Heart left ventricle (tissue), 16 donors: ENCODE measurements at regions not wholly inside any gene's neighbourhood (a gene's known extent, or its start where the extent isn't known, plus 50 kb on each side); places are given as distances from the start of the nearest gene placed in this dataset.

Source experiments
- ATAC-seq, 4 donors: fragments of 200-7000 bp; cut with Tn5 transposase; one replicate each; pipeline ENCODE4 v1.9.1; 2020 to 2022; ENCODE audit warnings: moderate library complexity in 4 of 4, mild to moderate bottlenecking in 3 of 4, moderate number of reproducible peaks in 1 of 4
- DNase-seq, 5 donors: peaks; one replicate each; pipeline ENCODE4 v3.0.0-alpha.2; 2020
- H3K27ac ChIP-seq, 12 donors: fragments of 200-600 bp; sonication (generic) in 4 of 12; one replicate each; pipeline versions ENCODE4 v1.5.0 to v1.8.0; 2016 to 2022; ENCODE audit warnings: mild to moderate bottlenecking in 2 of 12
- H3K27me3 ChIP-seq, 9 donors: fragments of 200-600 bp; sonication (generic) in 2 of 9; one replicate each; pipeline versions ENCODE4 v1.5.1 to v1.8.0; 2016 to 2022; ENCODE audit warnings: mild to moderate bottlenecking in 3 of 9
- H3K36me3 ChIP-seq, 9 donors: fragments of 200-600 bp; sonication (generic) in 2 of 9; one replicate each; pipeline versions ENCODE4 v1.5.0 to v1.8.0; 2018 to 2022; ENCODE audit warnings: mild to moderate bottlenecking in 2 of 9
- H3K4me1 ChIP-seq, 12 donors: fragments of 200-600 bp; sonication (generic) in 4 of 12; one replicate each; pipeline versions ENCODE4 v1.5.0 to v1.8.0; 2016 to 2022; ENCODE audit warnings: mild to moderate bottlenecking in 3 of 12
- H3K4me3 ChIP-seq, 12 donors: fragments of 200-600 bp; sonication (generic) in 4 of 12; one replicate each; pipeline versions ENCODE4 v1.5.0 to v1.8.0; 2017 to 2022; ENCODE audit warnings: mild to moderate bottlenecking in 9 of 12, moderate library complexity in 4 of 12
- H3K9me3 ChIP-seq, 12 donors: fragments of 200-600 bp; sonication (generic) in 4 of 12; one replicate each; pipeline versions ENCODE4 v1.5.0 to v1.8.0; 2016 to 2022; ENCODE audit warnings: mild to moderate bottlenecking in 1 of 12
- POLR2A ChIP-seq, 2 donors: fragments of 450-650 bp; IDR thresholded peaks; one replicate each; pipeline ENCODE4 v1.6.1; 2017; ENCODE audit warnings: antibody characterized with exemption in 2 of 2, mild to moderate bottlenecking in 2 of 2, moderate library complexity in 2 of 2
- WGBS, 4 donors: extraction: QIAGEN DNeasy Blood & Tissue Kit in 2 of 4; methylation state at CpG; one replicate each; pipeline versions ENCODE4 v1.1.5 to v1.1.7; 2013 to 2018; 5-methylcytosine and 5-hydroxymethylcytosine counted together
- intact Hi-C, 10 donors: fragments of 100-400 bp; cut with DNase I; formaldehyde crosslinking; loops; one replicate each; pipeline versions ENCODE4 v1.11.1 to v1.14.2; 2022
- TF ChIP-seq, protein P1 (sequence below), 12 donors: fragments of 200-600 bp; sonication (generic) in 4 of 12; IDR thresholded peaks; one replicate each; pipeline versions ENCODE4 v1.5.0 to v1.8.0; 2018 to 2022; ENCODE audit warnings: antibody characterized with exemption in 12 of 12, mild to moderate bottlenecking in 5 of 12
- donor health status: ischemic (EF 13 %, LVEDD 7.1; RV severe dilation, severe dysfunction).
- donor health status: healthy with polysubstance abuse.
- donor health status: DM: no; HTN: yes; CAD: no.
- donor health status: DM: no; HTN: no; CAD: no.
- donor health status: ischemic (EF 25% LVEDD 6.9; RV normal size, moderate dysfunction).
- donor health status: ischemic (EF 25% LVEDD 5.7; RV mildly dilated, moderate dysfunction).
- donor health status: healthy.
- donor health status: DM: yes; HTN: yes; CAD: no.
- donor health status: ischemic (EF 35%, LVEDD 5.7; RV mildly dilated, moderate dysfunction).
- donor health status: nonischemic (EF 11% LVEDD 7.7; RV severe dilation, severe dysfunction).
- donor health status: DM: yes; HTN: yes; CAD: no.
- donor health status: PGD.
- donor health status: ischemic (EF 29% LVEDD 5.4; RV normal size, mild dysfunction).
- donor health status: nonischemic (EF 23%, LVEDD 6.1; RV moderate dilation, normal function).

DNA sequence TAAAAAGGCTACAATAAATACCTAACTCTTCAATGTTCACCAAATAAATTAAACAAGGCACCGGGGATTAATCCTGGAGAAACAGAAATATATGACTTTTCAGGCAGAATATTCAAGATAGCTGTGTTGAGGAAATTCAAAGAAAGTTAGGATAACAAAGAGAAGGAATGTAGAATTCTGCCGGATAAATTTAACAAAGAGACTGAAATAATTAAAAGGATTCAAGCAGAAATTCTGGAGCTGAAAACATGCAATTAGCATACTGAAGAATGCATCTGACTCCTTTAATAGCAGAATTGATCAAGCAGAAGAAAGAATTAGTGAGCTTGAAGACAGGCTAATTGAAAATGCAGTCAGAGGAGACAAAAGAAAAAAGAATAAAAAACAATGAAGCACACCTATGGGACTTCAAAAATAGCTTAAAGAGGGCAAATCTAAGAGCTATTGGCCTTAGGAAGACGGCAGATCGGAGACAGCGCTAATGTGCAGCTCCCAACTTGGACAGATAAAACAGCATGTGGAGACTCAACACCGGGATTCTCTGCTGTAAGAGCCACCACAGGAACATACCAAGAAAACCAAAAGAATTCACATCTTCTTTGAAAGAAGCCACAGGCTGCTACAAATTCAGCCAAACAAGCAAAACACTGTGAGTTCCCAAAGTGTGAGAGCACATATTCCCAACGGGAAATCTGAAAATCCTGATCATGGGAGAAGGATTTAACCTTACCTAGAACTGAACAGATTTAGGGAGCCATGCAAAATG is 1290.9 kb downstream of the PCDH18 start:
- TF ChIP-seq, protein P1, sequence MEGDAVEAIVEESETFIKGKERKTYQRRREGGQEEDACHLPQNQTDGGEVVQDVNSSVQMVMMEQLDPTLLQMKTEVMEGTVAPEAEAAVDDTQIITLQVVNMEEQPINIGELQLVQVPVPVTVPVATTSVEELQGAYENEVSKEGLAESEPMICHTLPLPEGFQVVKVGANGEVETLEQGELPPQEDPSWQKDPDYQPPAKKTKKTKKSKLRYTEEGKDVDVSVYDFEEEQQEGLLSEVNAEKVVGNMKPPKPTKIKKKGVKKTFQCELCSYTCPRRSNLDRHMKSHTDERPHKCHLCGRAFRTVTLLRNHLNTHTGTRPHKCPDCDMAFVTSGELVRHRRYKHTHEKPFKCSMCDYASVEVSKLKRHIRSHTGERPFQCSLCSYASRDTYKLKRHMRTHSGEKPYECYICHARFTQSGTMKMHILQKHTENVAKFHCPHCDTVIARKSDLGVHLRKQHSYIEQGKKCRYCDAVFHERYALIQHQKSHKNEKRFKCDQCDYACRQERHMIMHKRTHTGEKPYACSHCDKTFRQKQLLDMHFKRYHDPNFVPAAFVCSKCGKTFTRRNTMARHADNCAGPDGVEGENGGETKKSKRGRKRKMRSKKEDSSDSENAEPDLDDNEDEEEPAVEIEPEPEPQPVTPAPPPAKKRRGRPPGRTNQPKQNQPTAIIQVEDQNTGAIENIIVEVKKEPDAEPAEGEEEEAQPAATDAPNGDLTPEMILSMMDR (IDR thresholded peaks at IDR 0.05) = no peak
- TF ChIP-seq POLR2A (IDR thresholded peaks at IDR 0.05) = no peak
- H3K27me3 ChIP-seq = no peaks in the 10 kb centered on the region
- ATAC-seq (no peak), DNase-seq (no peak)
- peaks cover 0 to 9% (median 0%) of the 10 kb centered on the region in 12 donors for H3K9me3 ChIP-seq
- no peaks in the 10 kb centered on the region for H3K4me1 ChIP-seq
- H3K36me3 ChIP-seq = no peaks in the 10 kb centered on the region
- no peak overlapping the region for H3K4me3 ChIP-seq
- intact Hi-C loops = no loop called here
- H3K27ac ChIP-seq = no peak overlapping the region
- 80 to 84% (median 83%) methylated on average over 7 of the region's 7 CpGs for WGBS, 4 donors

GRCh38 chr4:136227315-136227714 is 1305.0 kb downstream of the PCDH18 start:
- H3K4me1 ChIP-seq = no peaks in the 10 kb centered on the region
- no peaks in the 10 kb centered on the region for H3K9me3 ChIP-seq
- no peak overlapping the region for H3K4me3 ChIP-seq
- H3K27ac ChIP-seq = no peak overlapping the region
- ATAC-seq (no peak), DNase-seq (no peak)
- no peaks in the 10 kb centered on the region for H3K36me3 ChIP-seq
- H3K27me3 ChIP-seq = no peaks in the 10 kb centered on the region
- TF ChIP-seq, protein P1 (IDR thresholded peaks at IDR 0.05) = no peak
- TF ChIP-seq POLR2A (IDR thresholded peaks at IDR 0.05) = no peak
- intact Hi-C loops = no loop called here

- TF ChIP-seq POLR2A (IDR thresholded peaks at IDR 0.05) = no peak
- DNase-seq = peak in 1 of 5 donors; percentile 15
- H3K4me3 ChIP-seq = no peak overlapping the region
- no peaks in the 10 kb centered on the region for H3K4me1 ChIP-seq
- no peaks in the 10 kb centered on the region for H3K27me3 ChIP-seq
- intact Hi-C loops = no loop called here
- no peak for ATAC-seq
- no peaks in the 10 kb centered on the region for H3K36me3 ChIP-seq
- 83 to 95% (median 87%) methylated on average over 1 to 3 of the region's 3 CpGs for WGBS, 4 donors
- H3K9me3 ChIP-seq = peaks cover 0 to 8% (median 0%) of the 10 kb centered on the region in 12 donors
- H3K27ac ChIP-seq = no peak overlapping the region
These were observed 1312.6 kb downstream of the PCDH18 start for GRCh38 chr4:136219592-136220125.

DNA sequence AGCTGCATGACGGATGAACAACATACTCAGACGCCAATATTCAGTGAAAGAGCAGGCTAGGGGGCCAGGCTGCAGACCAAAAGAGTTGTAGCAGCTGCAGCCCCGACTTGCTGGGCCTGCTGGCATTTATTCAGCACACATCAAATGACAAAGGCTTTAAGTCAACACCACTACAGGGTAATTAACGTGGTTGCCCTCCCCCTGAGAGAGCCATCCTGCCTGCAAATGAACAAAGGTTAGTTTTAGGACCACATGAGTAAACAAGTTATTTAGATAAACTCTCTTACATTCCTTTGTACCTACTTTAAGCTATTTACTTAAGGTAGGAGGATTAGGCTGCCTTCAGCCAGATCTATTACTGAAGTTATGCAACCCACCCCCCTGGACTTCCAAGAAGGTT is 1329.1 kb downstream of the PCDH18 start:
- WGBS, 4 donors = 49 to 59% (median 56%) methylated on average over 4 of the region's 4 CpGs

More for the DNA sequence above, 1329.1 kb downstream of the PCDH18 start:
- TF ChIP-seq, protein P1 (IDR thresholded peaks at IDR 0.05) = no peak
- no peak for TF ChIP-seq POLR2A (IDR thresholded peaks at IDR 0.05)
- Histone ChIP-seq H3K9me3 (no peaks in the 10 kb centered on the region), H3K4me1 (no peaks in the 10 kb centered on the region), H3K27ac (no peak overlapping the region), H3K4me3 (no peak overlapping the region), H3K36me3 (no peaks in the 10 kb centered on the region), H3K27me3 (no peaks in the 10 kb centered on the region)
- DNase-seq (no peak), ATAC-seq (no peak)
- intact Hi-C loops = no loop called here
